C4-2B (cell line): ENCODE measurements at regions not wholly inside any gene's neighbourhood (a gene's known extent, or its start where the extent isn't known, plus 50 kb on each side); places are given as distances from the start of the nearest gene placed in this dataset.

Experiments used
- ZFX ChIP-seq: fragments of 450-650 bp; IDR thresholded peaks from 2 replicates; pipeline ENCODE4 v1.6.1; 2017
- TF ChIP-seq, protein P1 (sequence below): fragments of 450-650 bp; conservative IDR thresholded peaks from 2 replicates; pipeline ENCODE4 v1.5.1; 2017; ENCODE audit warnings: mild to moderate bottlenecking

DNA sequence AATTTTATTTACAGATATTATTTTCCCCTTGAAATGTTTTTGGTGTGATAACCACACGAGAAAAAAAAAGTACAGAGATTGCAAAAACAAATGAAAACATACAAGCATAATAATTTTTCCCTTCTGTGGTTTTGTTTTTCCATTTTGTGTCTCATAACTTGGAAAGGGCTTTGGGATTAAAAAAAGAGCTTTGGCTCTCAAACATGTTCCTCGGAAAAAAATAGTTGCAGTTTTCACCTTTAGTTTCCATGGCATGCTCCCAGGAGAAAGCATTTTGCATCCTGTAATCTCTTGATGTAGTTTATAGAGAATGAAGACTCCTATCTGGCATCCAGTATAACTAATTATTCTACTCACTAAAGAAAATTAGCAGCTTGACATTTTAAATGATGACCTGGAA, 362.1 kb upstream of the PDGFD start:
- TF ChIP-seq, protein P1, sequence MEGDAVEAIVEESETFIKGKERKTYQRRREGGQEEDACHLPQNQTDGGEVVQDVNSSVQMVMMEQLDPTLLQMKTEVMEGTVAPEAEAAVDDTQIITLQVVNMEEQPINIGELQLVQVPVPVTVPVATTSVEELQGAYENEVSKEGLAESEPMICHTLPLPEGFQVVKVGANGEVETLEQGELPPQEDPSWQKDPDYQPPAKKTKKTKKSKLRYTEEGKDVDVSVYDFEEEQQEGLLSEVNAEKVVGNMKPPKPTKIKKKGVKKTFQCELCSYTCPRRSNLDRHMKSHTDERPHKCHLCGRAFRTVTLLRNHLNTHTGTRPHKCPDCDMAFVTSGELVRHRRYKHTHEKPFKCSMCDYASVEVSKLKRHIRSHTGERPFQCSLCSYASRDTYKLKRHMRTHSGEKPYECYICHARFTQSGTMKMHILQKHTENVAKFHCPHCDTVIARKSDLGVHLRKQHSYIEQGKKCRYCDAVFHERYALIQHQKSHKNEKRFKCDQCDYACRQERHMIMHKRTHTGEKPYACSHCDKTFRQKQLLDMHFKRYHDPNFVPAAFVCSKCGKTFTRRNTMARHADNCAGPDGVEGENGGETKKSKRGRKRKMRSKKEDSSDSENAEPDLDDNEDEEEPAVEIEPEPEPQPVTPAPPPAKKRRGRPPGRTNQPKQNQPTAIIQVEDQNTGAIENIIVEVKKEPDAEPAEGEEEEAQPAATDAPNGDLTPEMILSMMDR = no peak
- TF ChIP-seq ZFX = no peak
